ENCODE measurements at regions not wholly inside any gene's neighbourhood (a gene's known extent, or its start where the extent isn't known, plus 50 kb on each side); places are given as distances from the start of the nearest gene placed in this dataset.

DNA sequence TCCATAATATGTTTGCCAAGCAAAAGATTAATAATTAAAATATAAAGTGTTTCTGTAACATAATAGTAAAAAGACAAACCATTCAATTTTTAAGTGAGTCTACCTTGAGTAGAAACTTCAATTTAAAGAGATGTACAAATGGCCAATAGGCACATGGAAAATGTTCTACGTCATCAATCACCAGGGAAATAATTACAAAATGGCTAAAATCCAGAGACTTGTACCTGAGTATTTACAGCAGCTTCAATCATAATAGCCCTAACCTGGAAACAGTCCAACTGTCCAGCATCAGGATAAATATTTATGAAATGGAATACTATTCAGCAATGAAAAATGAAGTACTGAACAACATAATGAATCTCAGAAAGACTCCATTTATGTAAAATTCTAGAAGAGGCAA lies 95.5 kb upstream of the FAR2 start:
- Histone ChIP-seq H3K9me3 (no peaks in the 10 kb centered on the region), H3K4me3 (ENCODE audit: low read depth, low read length) (no peak overlapping the region), H3K27me3 (replicated peaks; ENCODE audit: control insufficient read depth, insufficient read depth, low read length) (no peaks in the 10 kb centered on the region), H3K4me1 (peaks cover 5% of the 10 kb centered on the region; the same call in 1 of the 2 replicates), H3K36me3 (ENCODE audit: control insufficient read depth, insufficient read depth, low read length) (no peaks in the 10 kb centered on the region)
- BruUV-seq (replicated peaks): no TSS peak
- H3K9me3 Mint-ChIP-seq (ENCODE audit: unreplicated experiment): peaks cover 3% of the 10 kb centered on the region
- no peaks in the 10 kb centered on the region for H3K27me3 Mint-ChIP-seq (ENCODE audit: insufficient read depth, unreplicated experiment)
- no peak overlapping the region for H3K27ac Mint-ChIP-seq (ENCODE audit: unreplicated experiment)
- TF ChIP-seq, protein P1, sequence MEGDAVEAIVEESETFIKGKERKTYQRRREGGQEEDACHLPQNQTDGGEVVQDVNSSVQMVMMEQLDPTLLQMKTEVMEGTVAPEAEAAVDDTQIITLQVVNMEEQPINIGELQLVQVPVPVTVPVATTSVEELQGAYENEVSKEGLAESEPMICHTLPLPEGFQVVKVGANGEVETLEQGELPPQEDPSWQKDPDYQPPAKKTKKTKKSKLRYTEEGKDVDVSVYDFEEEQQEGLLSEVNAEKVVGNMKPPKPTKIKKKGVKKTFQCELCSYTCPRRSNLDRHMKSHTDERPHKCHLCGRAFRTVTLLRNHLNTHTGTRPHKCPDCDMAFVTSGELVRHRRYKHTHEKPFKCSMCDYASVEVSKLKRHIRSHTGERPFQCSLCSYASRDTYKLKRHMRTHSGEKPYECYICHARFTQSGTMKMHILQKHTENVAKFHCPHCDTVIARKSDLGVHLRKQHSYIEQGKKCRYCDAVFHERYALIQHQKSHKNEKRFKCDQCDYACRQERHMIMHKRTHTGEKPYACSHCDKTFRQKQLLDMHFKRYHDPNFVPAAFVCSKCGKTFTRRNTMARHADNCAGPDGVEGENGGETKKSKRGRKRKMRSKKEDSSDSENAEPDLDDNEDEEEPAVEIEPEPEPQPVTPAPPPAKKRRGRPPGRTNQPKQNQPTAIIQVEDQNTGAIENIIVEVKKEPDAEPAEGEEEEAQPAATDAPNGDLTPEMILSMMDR (IDR thresholded peaks at IDR 0.05; ENCODE audit: insufficient read depth in 1 of 2, low read depth in 1 of 2, low read length in 1 of 2, severe bottlenecking in 1 of 2, unreplicated experiment in 1 of 2): no peak
- ChIA-PET CTCF (no interaction called here), POLR2A (no interaction called here)
- no peak overlapping the region for H3K4me3 Mint-ChIP-seq (ENCODE audit: unreplicated experiment)
- H3K4me1 Mint-ChIP-seq (ENCODE audit: low read depth, unreplicated experiment): no peaks in the 10 kb centered on the region
- intact Hi-C loops (cut with micrococcal nuclease; ENCODE audit: unreplicated experiment): no loop called here
- DNase-seq: no peak
- H3K36me3 Mint-ChIP-seq (ENCODE audit: insufficient read depth, unreplicated experiment): no peaks in the 10 kb centered on the region

DNA sequence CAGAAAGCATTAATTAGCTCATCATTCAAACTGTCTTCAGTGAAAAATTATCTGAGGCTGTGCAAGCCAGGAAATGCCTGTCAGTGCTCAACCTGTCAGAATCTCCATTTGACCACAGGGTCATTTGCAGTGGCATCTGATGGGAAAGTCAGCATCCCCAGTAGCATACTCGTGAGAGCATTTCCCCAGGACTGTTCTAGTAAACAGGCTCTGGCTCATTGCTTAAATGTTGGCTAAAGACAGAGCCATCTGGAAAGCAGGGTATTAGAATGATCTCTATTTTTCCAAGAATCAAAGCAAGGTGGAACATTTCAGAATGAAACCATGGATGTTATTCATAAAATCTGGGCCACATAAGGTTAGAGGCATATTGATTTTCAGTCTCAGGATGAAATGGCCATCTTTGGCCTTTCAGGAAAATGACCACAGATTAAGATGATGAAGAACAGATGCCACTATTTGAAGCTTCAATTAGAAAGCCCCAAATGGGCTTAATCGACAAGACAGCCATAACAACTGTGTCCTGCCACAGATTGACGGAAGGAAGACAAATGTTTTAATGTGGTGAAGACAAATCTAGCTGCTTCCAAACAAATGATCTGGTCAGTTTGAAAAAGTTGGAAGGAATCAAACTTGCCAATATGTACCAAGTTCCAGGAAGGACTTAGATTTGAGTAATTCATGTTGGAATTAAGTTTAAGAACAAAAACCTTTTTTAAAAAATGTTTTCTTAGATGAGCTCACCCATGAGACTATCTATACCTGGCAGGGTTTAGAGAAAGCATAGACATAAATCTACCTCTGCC lies 94.0 kb upstream of the FAR2 start:
- no peaks in the 10 kb centered on the region for H3K27me3 ChIP-seq (replicated peaks; ENCODE audit: control insufficient read depth, insufficient read depth, low read length)
- CTCF ChIA-PET: no interaction called here
- no TSS peak for BruUV-seq (replicated peaks)
- Mint-ChIP-seq H3K27ac (ENCODE audit: unreplicated experiment) (no peak overlapping the region), H3K9me3 (ENCODE audit: unreplicated experiment) (no peaks in the 10 kb centered on the region), H3K4me3 (ENCODE audit: unreplicated experiment) (no peak overlapping the region), H3K27me3 (ENCODE audit: insufficient read depth, unreplicated experiment) (no peaks in the 10 kb centered on the region), H3K36me3 (ENCODE audit: insufficient read depth, unreplicated experiment) (no peaks in the 10 kb centered on the region), H3K4me1 (ENCODE audit: low read depth, unreplicated experiment) (no peaks in the 10 kb centered on the region)
- H3K9me3 ChIP-seq: no peaks in the 10 kb centered on the region
- H3K4me1 ChIP-seq: peaks cover 5% of the 10 kb centered on the region; the same call in 1 of the 2 replicates
- no peak for DNase-seq
- TF ChIP-seq, protein P1 (IDR thresholded peaks at IDR 0.05; ENCODE audit: insufficient read depth in 1 of 2, low read depth in 1 of 2, low read length in 1 of 2, severe bottlenecking in 1 of 2, unreplicated experiment in 1 of 2): no peak
- POLR2A ChIA-PET: no interaction called here
- no peaks in the 10 kb centered on the region for H3K36me3 ChIP-seq (ENCODE audit: control insufficient read depth, insufficient read depth, low read length)
- intact Hi-C loops (cut with micrococcal nuclease; ENCODE audit: unreplicated experiment): no loop called here
- no peak overlapping the region for H3K4me3 ChIP-seq (ENCODE audit: low read depth, low read length)

DNA sequence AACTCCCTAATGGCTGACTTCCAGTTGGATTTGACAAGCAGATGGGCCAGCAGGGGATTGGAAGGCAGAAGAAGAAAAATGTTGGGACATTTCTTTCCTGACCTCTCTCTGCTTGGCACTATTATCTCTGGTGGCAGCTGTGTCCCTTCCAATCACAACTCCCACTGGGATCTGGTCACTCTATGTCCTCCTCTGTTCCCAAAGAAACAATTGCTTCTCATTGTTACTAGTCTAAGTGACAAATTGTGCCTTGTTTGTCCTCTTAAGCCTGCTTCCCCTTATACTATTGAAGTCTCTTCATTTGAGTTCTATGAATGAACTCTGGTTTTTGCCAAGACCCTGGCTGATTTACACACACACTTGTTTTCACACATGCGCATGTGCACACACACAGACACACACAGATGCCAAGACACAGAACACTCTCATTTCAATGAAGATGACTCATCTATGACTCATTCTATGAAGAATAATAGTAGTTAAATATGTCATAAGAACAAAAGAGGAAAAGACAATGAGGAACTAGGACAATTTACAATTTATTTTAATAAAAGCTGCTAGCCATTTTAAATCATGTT lies 83.0 kb upstream of the FAR2 start:
- Histone ChIP-seq H3K4me1 (no peaks in the 10 kb centered on the region), H3K36me3 (ENCODE audit: control insufficient read depth, insufficient read depth, low read length) (no peaks in the 10 kb centered on the region), H3K9me3 (no peaks in the 10 kb centered on the region), H3K4me3 (ENCODE audit: low read depth, low read length) (no peak overlapping the region), H3K27me3 (replicated peaks; ENCODE audit: control insufficient read depth, insufficient read depth, low read length) (no peaks in the 10 kb centered on the region)
- Mint-ChIP-seq H3K36me3 (ENCODE audit: insufficient read depth, unreplicated experiment) (no peaks in the 10 kb centered on the region), H3K27ac (ENCODE audit: unreplicated experiment) (no peak overlapping the region), H3K9me3 (ENCODE audit: unreplicated experiment) (no peaks in the 10 kb centered on the region), H3K4me1 (ENCODE audit: low read depth, unreplicated experiment) (no peaks in the 10 kb centered on the region), H3K27me3 (ENCODE audit: insufficient read depth, unreplicated experiment) (no peaks in the 10 kb centered on the region), H3K4me3 (ENCODE audit: unreplicated experiment) (no peak overlapping the region)
- intact Hi-C loops (cut with micrococcal nuclease; ENCODE audit: unreplicated experiment): no loop called here
- TF ChIP-seq, protein P1 (IDR thresholded peaks at IDR 0.05; ENCODE audit: insufficient read depth in 1 of 2, low read depth in 1 of 2, low read length in 1 of 2, severe bottlenecking in 1 of 2, unreplicated experiment in 1 of 2): no peak
- no TSS peak for BruUV-seq (replicated peaks)
- DNase-seq: no peak
- POLR2A ChIA-PET: no interaction called here
- CTCF ChIA-PET: no interaction called here
